ENCODE measurements at regions not wholly inside any gene's neighbourhood (a gene's known extent, or its start where the extent isn't known, plus 50 kb on each side); places are given as distances from the start of the nearest gene placed in this dataset.

GRCh38 chr2:34836361-34836760 lies 1237.3 kb upstream of the FAM98A start:
- TF ChIP-seq CTCF (IDR thresholded peaks at IDR 0.05; ENCODE audit: insufficient read depth, low read length, poor library complexity, severe bottlenecking): no peak
- no peak for TF ChIP-seq EZH2phosphoT487 (conservative IDR thresholded peaks at IDR 0.05; ENCODE audit: low read length)

Data from SU-DHL-6 (cell line).